Endothelial cell of umbilical vein (primary cell): ENCODE measurements at regions not wholly inside any gene's neighbourhood (a gene's known extent, or its start where the extent isn't known, plus 50 kb on each side); places are given as distances from the start of the nearest gene placed in this dataset.

Experiments used
- BruUV-seq: library from RNA; stranded (reverse); fragments of 400-500 nt; replicated peaks from 2 replicates; lab custom pipeline; 2021; lab: Mats Ljungman, UMichigan
- CTCF ChIA-PET: fragments of 300-600, 350-600 bp; sonication (Branson Sonifier 250); formaldehyde crosslinking; loops from one replicate; lab custom pipeline; 2021; ENCODE audit warnings: antibody characterized with exemption, inconsistent platforms; lab: Charles Lee
- POLR2A ChIA-PET: fragments of 300-600, 350-600 bp; sonication (Branson Sonifier 250); formaldehyde crosslinking; loops from one replicate; lab custom pipeline; 2021; ENCODE audit warnings: antibody characterized with exemption, inconsistent platforms; lab: Charles Lee
- DNase-seq: peaks from one replicate; pipeline ENCODE4 v3.0.0-alpha.2; 2011; ENCODE audit warnings: low read depth, low spot score
- FAIRE-seq: peaks from 2 replicates; lab custom pipeline; 2011; peaks lifted over from hg19 to GRCh38; lab: Jason Lieb, UNC
- H2AFZ ChIP-seq: 2 replicates; pipeline ENCODE4 v1.6.0; 2012; ENCODE audit warnings: low read depth, low read length, control low read depth, inconsistent platforms
- H3K27ac ChIP-seq: 2 replicates; pipeline ENCODE4 v1.5.1; 2011; ENCODE audit warnings: low read depth, mild to moderate bottlenecking, control low read depth, low read length, moderate library complexity; ENCODE audit not compliant: insufficient read depth
- H3K27me3 ChIP-seq, 2 experiments: 2 replicates each; pipeline versions ENCODE4 v1.6.0 to v1.6.1; 2011; ENCODE audit warnings: low read length in 2 of 2, mixed read lengths in 1 of 2; ENCODE audit not compliant: control insufficient read depth in 2 of 2, insufficient read depth in 2 of 2
- H3K36me3 ChIP-seq, 2 experiments: 2 replicates in 1 of 2; 3 replicates in 1 of 2; pipeline ENCODE4 v1.5.1; 2011; ENCODE audit warnings: low read length in 2 of 2, mild to moderate bottlenecking in 1 of 2, moderate library complexity in 1 of 2; ENCODE audit not compliant: control insufficient read depth in 2 of 2, insufficient read depth in 2 of 2; ENCODE audit errors: extremely low read depth in 1 of 2
- H3K4me1 ChIP-seq: 3 replicates; pipeline ENCODE4 v1.5.1; 2011; ENCODE audit warnings: mild to moderate bottlenecking, low read length; ENCODE audit not compliant: control insufficient read depth, insufficient read depth; ENCODE audit errors: extremely low read depth
- H3K4me2 ChIP-seq: 2 replicates; pipeline ENCODE4 v1.6.1; 2011; ENCODE audit warnings: low read length, control low read depth, mixed read lengths; ENCODE audit not compliant: insufficient read depth
- H3K4me3 ChIP-seq, 3 experiments: fragments of 200-600 bp in 1 of 3; sonication (generic), shearing (Covaris generic) in 1 of 3; replicated peaks in 1 of 3; 2 replicates each; pipeline ENCODE4 v1.5.1; 2011 to 2016; ENCODE audit warnings: control low read depth in 3 of 3, low read length in 3 of 3, mild to moderate bottlenecking in 2 of 3, inconsistent platforms in 1 of 3, low read depth in 1 of 3, moderate library complexity in 1 of 3; ENCODE audit not compliant: insufficient read depth in 1 of 3
- H3K79me2 ChIP-seq: 2 replicates; pipeline ENCODE4 v1.6.0; 2012; ENCODE audit warnings: low read length, inconsistent platforms; ENCODE audit not compliant: control insufficient read depth, insufficient read depth
- H3K9ac ChIP-seq: replicated peaks from 2 replicates; pipeline ENCODE3; 2011; ENCODE audit warnings: low read length, control low read depth; ENCODE audit not compliant: insufficient read depth; ENCODE audit errors: extremely low read depth
- H3K9me1 ChIP-seq: replicated peaks from 3 replicates; pipeline ENCODE4 v1.6.0; 2011; ENCODE audit warnings: mild to moderate bottlenecking, low read length; ENCODE audit not compliant: control insufficient read depth, insufficient read depth; ENCODE audit errors: extremely low read depth
- H3K9me3 ChIP-seq: replicated peaks from 2 replicates; pipeline ENCODE4 v1.5.1; 2012; ENCODE audit warnings: low read length, inconsistent platforms; ENCODE audit not compliant: control insufficient read depth, insufficient read depth
- H4K20me1 ChIP-seq: replicated peaks from 2 replicates; pipeline ENCODE3; 2011; ENCODE audit warnings: mild to moderate bottlenecking, low read length; ENCODE audit not compliant: control insufficient read depth, insufficient read depth; ENCODE audit errors: extremely low read depth
- EZH2 ChIP-seq: IDR thresholded peaks from 2 replicates; pipeline ENCODE4 v1.6.1; 2012; ENCODE audit warnings: borderline replicate concordance, low read depth, mild to moderate bottlenecking, moderate library complexity, low read length, inconsistent platforms; ENCODE audit not compliant: severe bottlenecking
- FOS ChIP-seq: IDR thresholded peaks from 2 replicates; pipeline ENCODE4 v1.6.1; 2011; ENCODE audit warnings: mild to moderate bottlenecking, low read length, moderate library complexity, borderline replicate concordance; ENCODE audit not compliant: insufficient read depth
- GATA2 ChIP-seq: IDR thresholded peaks from 2 replicates; pipeline ENCODE4 v1.7.0; 2011; ENCODE audit warnings: low read depth, mild to moderate bottlenecking, moderate library complexity, mixed read lengths, low read length; ENCODE audit not compliant: insufficient read length, insufficient read depth
- JUN ChIP-seq: IDR thresholded peaks from 2 replicates; pipeline ENCODE4 v1.6.1; 2011; ENCODE audit warnings: borderline replicate concordance, low read depth; ENCODE audit not compliant: insufficient read length, insufficient read depth
- MAX ChIP-seq: IDR thresholded peaks from 2 replicates; pipeline ENCODE4 v1.6.1; 2011; ENCODE audit not compliant: insufficient read depth, insufficient read length
- MYC ChIP-seq: IDR thresholded peaks from one replicate; pipeline ENCODE4 v1.6.1; 2011; ENCODE audit warnings: mild to moderate bottlenecking, low read depth, low read length
- POLR2A ChIP-seq: IDR thresholded peaks from 2 replicates; pipeline ENCODE4 v1.6.1; 2012; ENCODE audit warnings: low read depth, mild to moderate bottlenecking, control low read depth, low read length
- POLR2AphosphoS5 ChIP-seq: IDR thresholded peaks from 2 replicates; pipeline ENCODE4 v1.6.1; 2012; ENCODE audit warnings: low read depth, mild to moderate bottlenecking, control low read depth, low read length, moderate library complexity; ENCODE audit not compliant: insufficient read depth
- dilution Hi-C: fragments of 300-500 bp; cut with MboI; formaldehyde crosslinking; loops from one replicate; pipeline ENCODE4 v1.15.0; 2019; ENCODE audit warnings: low sequenced_read_pairs; ENCODE audit not compliant: extremely low pct_ligation_motif_present
- intact Hi-C: fragments of 100-400 bp; cut with micrococcal nuclease; formaldehyde crosslinking; loops from one replicate; pipeline ENCODE4 v1.10.0; 2022
- TF ChIP-seq, protein P1 (sequence below), 2 donors: IDR thresholded peaks; 1 replicate in 1 of 2; 2 replicates in 1 of 2; pipeline ENCODE4 v1.5.1; 2011; ENCODE audit warnings: low read length in 2 of 2, mild to moderate bottlenecking in 2 of 2, moderate library complexity in 2 of 2, control low read depth in 1 of 2, inconsistent platforms in 1 of 2, low read depth in 1 of 2; ENCODE audit not compliant: insufficient read depth in 1 of 2; ENCODE audit errors: extremely low read depth in 1 of 2

DNA sequence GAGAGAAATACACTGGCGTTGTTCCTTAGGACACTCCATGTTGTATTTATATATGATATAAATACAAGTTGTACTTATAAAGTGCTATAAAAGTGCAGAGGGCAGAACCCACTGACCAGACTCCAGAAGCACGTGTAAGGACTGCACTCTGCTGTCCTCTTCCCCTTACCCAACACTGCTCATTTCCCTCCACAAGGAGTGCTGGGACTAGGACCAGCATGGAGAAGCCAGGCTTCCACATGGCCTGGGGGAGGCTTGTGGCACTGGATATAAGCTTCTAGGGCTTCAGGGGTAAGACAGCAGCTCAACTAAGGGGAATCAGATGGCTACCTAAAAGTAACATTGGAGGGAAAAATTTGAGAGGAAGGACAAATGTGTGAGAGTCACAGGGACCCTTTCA, 556.9 kb downstream of the IGSF11 start:
- H2AFZ ChIP-seq, result no peak overlapping the region
- peaks cover 2% of the 10 kb centered on the region for H3K9me3 ChIP-seq
- CTCF ChIA-PET, result no interaction called here
- H3K4me3 ChIP-seq, result no peak overlapping the region
- H3K4me1 ChIP-seq, result no peaks in the 10 kb centered on the region
- no peaks in the 10 kb centered on the region for H3K27me3 ChIP-seq
- POLR2A ChIA-PET, result no interaction called here
- intact Hi-C loops, result no loop called here
- TF ChIP-seq FOS, result no peak
- no peak for TF ChIP-seq GATA2
- no peak for TF ChIP-seq EZH2
- TF ChIP-seq, protein P1, sequence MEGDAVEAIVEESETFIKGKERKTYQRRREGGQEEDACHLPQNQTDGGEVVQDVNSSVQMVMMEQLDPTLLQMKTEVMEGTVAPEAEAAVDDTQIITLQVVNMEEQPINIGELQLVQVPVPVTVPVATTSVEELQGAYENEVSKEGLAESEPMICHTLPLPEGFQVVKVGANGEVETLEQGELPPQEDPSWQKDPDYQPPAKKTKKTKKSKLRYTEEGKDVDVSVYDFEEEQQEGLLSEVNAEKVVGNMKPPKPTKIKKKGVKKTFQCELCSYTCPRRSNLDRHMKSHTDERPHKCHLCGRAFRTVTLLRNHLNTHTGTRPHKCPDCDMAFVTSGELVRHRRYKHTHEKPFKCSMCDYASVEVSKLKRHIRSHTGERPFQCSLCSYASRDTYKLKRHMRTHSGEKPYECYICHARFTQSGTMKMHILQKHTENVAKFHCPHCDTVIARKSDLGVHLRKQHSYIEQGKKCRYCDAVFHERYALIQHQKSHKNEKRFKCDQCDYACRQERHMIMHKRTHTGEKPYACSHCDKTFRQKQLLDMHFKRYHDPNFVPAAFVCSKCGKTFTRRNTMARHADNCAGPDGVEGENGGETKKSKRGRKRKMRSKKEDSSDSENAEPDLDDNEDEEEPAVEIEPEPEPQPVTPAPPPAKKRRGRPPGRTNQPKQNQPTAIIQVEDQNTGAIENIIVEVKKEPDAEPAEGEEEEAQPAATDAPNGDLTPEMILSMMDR (IDR thresholded peaks at IDR 0.05; ENCODE audit: extremely low read depth in 1 of 2, insufficient read depth in 1 of 2, low read depth in 1 of 2, low read length in 2 of 2), result no peak
- TF ChIP-seq MYC, result no peak
- no peaks in the 10 kb centered on the region for H4K20me1 ChIP-seq
- no peak overlapping the region for H3K27ac ChIP-seq
- no peak overlapping the region for H3K9ac ChIP-seq
- no peak for FAIRE-seq
- H3K4me2 ChIP-seq, result no peak overlapping the region
- no peak for DNase-seq
- H3K79me2 ChIP-seq, result no peaks in the 10 kb centered on the region
- BruUV-seq, result no TSS peak
- H3K9me1 ChIP-seq, result no peaks in the 10 kb centered on the region
- dilution Hi-C loops, result no loop called here
- H3K36me3 ChIP-seq, result no peaks in the 10 kb centered on the region

DNA sequence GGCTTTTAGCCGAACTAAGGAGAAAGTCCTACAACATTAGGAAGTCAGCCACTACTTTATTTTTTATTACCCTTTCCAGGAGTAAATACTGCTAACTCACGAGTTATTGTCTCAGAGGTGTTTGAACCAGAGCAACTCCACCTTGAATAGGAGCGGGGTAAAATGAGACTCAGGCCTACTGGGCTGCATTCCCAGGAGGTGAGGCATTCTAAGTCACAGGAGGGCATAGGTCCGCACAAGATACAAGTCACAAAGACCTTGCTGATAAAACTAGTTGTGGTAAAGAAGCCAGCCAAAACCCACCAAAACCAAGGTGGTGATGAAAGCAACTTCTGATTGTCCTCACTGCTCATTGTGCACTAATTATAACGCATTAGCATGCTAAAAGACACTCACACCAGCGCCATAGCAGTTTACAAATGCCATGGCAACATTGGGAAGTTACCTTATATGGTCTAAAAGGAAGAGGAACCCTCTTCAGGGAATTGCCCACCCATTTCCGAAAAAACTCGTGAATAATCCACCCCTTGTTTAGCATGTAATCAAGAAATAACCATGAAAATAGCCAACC, 555.9 kb downstream of the IGSF11 start:
- Histone ChIP-seq H2AFZ (no peak overlapping the region), H3K27me3 (no peaks in the 10 kb centered on the region), H3K4me1 (no peaks in the 10 kb centered on the region), H3K27ac (no peak overlapping the region), H3K4me2 (no peak overlapping the region), H3K9me1 (no peaks in the 10 kb centered on the region), H3K9ac (no peak overlapping the region), H3K4me3 (no peak overlapping the region), H3K79me2 (no peaks in the 10 kb centered on the region), H4K20me1 (no peaks in the 10 kb centered on the region), H3K36me3 (no peaks in the 10 kb centered on the region), H3K9me3 (peaks cover 2% of the 10 kb centered on the region)
- DNase-seq (no peak), FAIRE-seq (no peak)
- no TSS peak for BruUV-seq
- ChIA-PET POLR2A (no interaction called here), CTCF (no interaction called here)
- intact Hi-C loops (no loop called here), dilution Hi-C loops (no loop called here)
- no peak for TF ChIP-seq POLR2AphosphoS5
- no peak for TF ChIP-seq JUN
- no peak for TF ChIP-seq POLR2A
- TF ChIP-seq FOS, result no peak
- TF ChIP-seq, protein P1 (IDR thresholded peaks at IDR 0.05; ENCODE audit: extremely low read depth in 1 of 2, insufficient read depth in 1 of 2, low read depth in 1 of 2, low read length in 2 of 2), result no peak
- no peak for TF ChIP-seq MAX
- no peak for TF ChIP-seq GATA2
- no peak for TF ChIP-seq MYC
